HCT116 (cell line): ENCODE measurements at regions not wholly inside any gene's neighbourhood (a gene's known extent, or its start where the extent isn't known, plus 50 kb on each side); places are given as distances from the start of the nearest gene placed in this dataset.

Experiments used
- EZH2 ChIP-seq: fragments of 200-600 bp; sonication (generic); IDR thresholded peaks from 2 replicates; pipeline ENCODE4 v1.6.1; 2017; ENCODE audit warnings: antibody characterized with exemption, mixed run types
- POLR2A ChIP-seq: IDR thresholded peaks from 2 replicates; pipeline ENCODE4 v1.7.0; 2011; ENCODE audit warnings: borderline replicate concordance; ENCODE audit not compliant: insufficient read depth, insufficient read length; ENCODE audit errors: extremely low read depth
- POLR2AphosphoS5 ChIP-seq: IDR thresholded peaks from 2 replicates; pipeline ENCODE4 v1.6.1; 2011; ENCODE audit warnings: mild to moderate bottlenecking, low read depth, low read length, moderate library complexity
- RAD21 ChIP-seq: IDR thresholded peaks from 2 replicates; pipeline ENCODE4 v1.6.1; 2012; ENCODE audit warnings: low read depth, mild to moderate bottlenecking
- SP1 ChIP-seq: IDR thresholded peaks from 2 replicates; pipeline ENCODE4 v1.6.1; 2012; ENCODE audit warnings: low read depth
- ZNF274 ChIP-seq: fragments of 200-500 bp; sonication (Bioruptor generic); IDR thresholded peaks from 2 replicates; pipeline ENCODE4 v1.6.1; 2014; ENCODE audit warnings: mild to moderate bottlenecking, low read depth, low read length, inconsistent platforms
- TF ChIP-seq, protein P1 (sequence below), 3 experiments: fragments of 200-600 bp in 1 of 3; sonication (generic) in 1 of 3; IDR thresholded peaks in 2 of 3; conservative IDR thresholded peaks in 1 of 3; 2 replicates each; pipeline ENCODE4 v1.5.1; 2012 to 2017; ENCODE audit warnings: low read depth in 2 of 3, low read length in 2 of 3, antibody characterized with exemption in 1 of 3, borderline replicate concordance in 1 of 3, control low read depth in 1 of 3, mild to moderate bottlenecking in 1 of 3, mixed read lengths in 1 of 3, mixed run types in 1 of 3, moderate library complexity in 1 of 3; ENCODE audit not compliant: insufficient read depth in 1 of 3

DNA sequence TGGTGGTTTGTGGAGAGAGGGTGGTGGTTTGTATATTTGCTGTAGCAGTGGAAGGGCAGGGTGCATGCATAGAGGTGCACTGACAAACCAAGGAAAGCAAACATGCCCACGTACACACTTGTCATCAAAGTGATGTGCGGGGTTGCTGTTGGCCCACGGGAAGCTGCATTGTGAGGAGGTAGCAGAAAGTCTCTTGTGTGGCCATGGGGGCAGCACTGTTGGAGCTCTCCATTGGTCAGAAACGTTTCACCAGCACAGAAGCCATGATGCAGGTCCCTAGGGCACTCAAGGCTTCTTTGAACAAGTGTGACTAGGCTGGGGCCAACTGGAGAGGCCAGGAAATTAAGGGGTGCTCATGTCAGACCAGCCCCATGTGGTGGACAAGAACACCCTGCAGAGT is 174.8 kb upstream of the KLF8 start:
- TF ChIP-seq ZNF274 (no peak), EZH2 (no peak), POLR2A (no peak), RAD21 (no peak), POLR2AphosphoS5 (no peak), SP1 (no peak)
- TF ChIP-seq, protein P1, sequence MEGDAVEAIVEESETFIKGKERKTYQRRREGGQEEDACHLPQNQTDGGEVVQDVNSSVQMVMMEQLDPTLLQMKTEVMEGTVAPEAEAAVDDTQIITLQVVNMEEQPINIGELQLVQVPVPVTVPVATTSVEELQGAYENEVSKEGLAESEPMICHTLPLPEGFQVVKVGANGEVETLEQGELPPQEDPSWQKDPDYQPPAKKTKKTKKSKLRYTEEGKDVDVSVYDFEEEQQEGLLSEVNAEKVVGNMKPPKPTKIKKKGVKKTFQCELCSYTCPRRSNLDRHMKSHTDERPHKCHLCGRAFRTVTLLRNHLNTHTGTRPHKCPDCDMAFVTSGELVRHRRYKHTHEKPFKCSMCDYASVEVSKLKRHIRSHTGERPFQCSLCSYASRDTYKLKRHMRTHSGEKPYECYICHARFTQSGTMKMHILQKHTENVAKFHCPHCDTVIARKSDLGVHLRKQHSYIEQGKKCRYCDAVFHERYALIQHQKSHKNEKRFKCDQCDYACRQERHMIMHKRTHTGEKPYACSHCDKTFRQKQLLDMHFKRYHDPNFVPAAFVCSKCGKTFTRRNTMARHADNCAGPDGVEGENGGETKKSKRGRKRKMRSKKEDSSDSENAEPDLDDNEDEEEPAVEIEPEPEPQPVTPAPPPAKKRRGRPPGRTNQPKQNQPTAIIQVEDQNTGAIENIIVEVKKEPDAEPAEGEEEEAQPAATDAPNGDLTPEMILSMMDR (IDR thresholded peaks at IDR 0.05 in 2 of 3, conservative IDR thresholded peaks at IDR 0.05 in 1 of 3; ENCODE audit: borderline replicate concordance in 1 of 3, insufficient read depth in 1 of 3, low read depth in 2 of 3, low read length in 2 of 3), result no peak
